Kidney (tissue), 13 donors: ENCODE measurements at regions not wholly inside any gene's neighbourhood (a gene's known extent, or its start where the extent isn't known, plus 50 kb on each side); places are given as distances from the start of the nearest gene placed in this dataset.

Experiments
- DNase-seq, 5 donors: peaks; one replicate each; pipeline ENCODE4 v3.0.0-alpha.2; 2013 to 2020
- FAIRE-seq: peaks from 2 replicates; lab custom pipeline; 2012; peaks lifted over from hg19 to GRCh38; lab: Jason Lieb, UNC
- H3K27ac ChIP-seq, 2 donors: one replicate each; pipeline ENCODE4 v1.7.0; 2013; ENCODE audit warnings: low read depth in 2 of 2, low read length in 2 of 2, inconsistent platforms in 1 of 2
- H3K27me3 ChIP-seq: one replicate; pipeline ENCODE4 v1.7.1; 2013; ENCODE audit warnings: low read length, inconsistent platforms; ENCODE audit not compliant: control insufficient read depth, insufficient read depth
- H3K36me3 ChIP-seq, 3 donors: one replicate each; pipeline versions ENCODE4 v1.7.0 to v1.7.1; 2013; ENCODE audit warnings: low read length in 3 of 3, control low read depth in 1 of 3, inconsistent platforms in 1 of 3; ENCODE audit not compliant: insufficient read depth in 3 of 3, control insufficient read depth in 2 of 3
- H3K4me1 ChIP-seq, 3 donors: one replicate each; pipeline versions ENCODE4 v1.7.0 to v1.7.1; 2013; ENCODE audit warnings: low read length in 3 of 3, inconsistent platforms in 1 of 3, low read depth in 1 of 3; ENCODE audit not compliant: control insufficient read depth in 2 of 3, insufficient read depth in 2 of 3
- H3K4me3 ChIP-seq, 3 donors: one replicate each; pipeline versions ENCODE4 v1.7.0 to v1.8.1; 2013; ENCODE audit warnings: low read length in 3 of 3, control low read depth in 1 of 3, inconsistent platforms in 1 of 3
- H3K9ac ChIP-seq, 3 donors: one replicate each; pipeline versions ENCODE4 v1.7.0 to v1.7.1; 2013; ENCODE audit warnings: low read length in 3 of 3, control low read depth in 1 of 3, inconsistent platforms in 1 of 3
- H3K9me3 ChIP-seq, 3 donors: one replicate each; pipeline versions ENCODE4 v1.7.0 to v1.7.1; 2013; ENCODE audit warnings: low read length in 3 of 3, control low read depth in 1 of 3, inconsistent platforms in 1 of 3; ENCODE audit not compliant: control insufficient read depth in 2 of 3, insufficient read depth in 1 of 3
- intact Hi-C: fragments of 100-400 bp; cut with DNase I; formaldehyde crosslinking; loops from one replicate; pipeline ENCODE4 v1.11.1; 2022
- TF ChIP-seq, protein P1 (sequence below): IDR thresholded peaks from 3 replicates; pipeline ENCODE4 v1.5.1; 2012; ENCODE audit warnings: mild to moderate bottlenecking, moderate library complexity, borderline replicate concordance; ENCODE audit not compliant: insufficient read depth; ENCODE audit errors: extremely low read depth
- donor health status: control.
- donor health status: control.
- donor health status: control.
- donor health status: control.
- donor health status: control.
- donor health status: DM: yes; HTN: yes; CAD: no.
- donor health status: Normal renal cell carcinoma (clear cell type).

- Histone ChIP-seq H3K9ac (no peak overlapping the region), H3K4me1 (no peaks in the 10 kb centered on the region), H3K36me3 (no peaks in the 10 kb centered on the region), H3K4me3 (no peak overlapping the region), H3K27me3 (no peaks in the 10 kb centered on the region), H3K27ac (no peak overlapping the region), H3K9me3 (peaks cover 0 to 2% (median 0%) of the 10 kb centered on the region in 3 donors)
- FAIRE-seq (no peak), DNase-seq (peak in 1 of 5 donors; percentile 55)
- intact Hi-C loops, result no loop called here
- TF ChIP-seq, protein P1, sequence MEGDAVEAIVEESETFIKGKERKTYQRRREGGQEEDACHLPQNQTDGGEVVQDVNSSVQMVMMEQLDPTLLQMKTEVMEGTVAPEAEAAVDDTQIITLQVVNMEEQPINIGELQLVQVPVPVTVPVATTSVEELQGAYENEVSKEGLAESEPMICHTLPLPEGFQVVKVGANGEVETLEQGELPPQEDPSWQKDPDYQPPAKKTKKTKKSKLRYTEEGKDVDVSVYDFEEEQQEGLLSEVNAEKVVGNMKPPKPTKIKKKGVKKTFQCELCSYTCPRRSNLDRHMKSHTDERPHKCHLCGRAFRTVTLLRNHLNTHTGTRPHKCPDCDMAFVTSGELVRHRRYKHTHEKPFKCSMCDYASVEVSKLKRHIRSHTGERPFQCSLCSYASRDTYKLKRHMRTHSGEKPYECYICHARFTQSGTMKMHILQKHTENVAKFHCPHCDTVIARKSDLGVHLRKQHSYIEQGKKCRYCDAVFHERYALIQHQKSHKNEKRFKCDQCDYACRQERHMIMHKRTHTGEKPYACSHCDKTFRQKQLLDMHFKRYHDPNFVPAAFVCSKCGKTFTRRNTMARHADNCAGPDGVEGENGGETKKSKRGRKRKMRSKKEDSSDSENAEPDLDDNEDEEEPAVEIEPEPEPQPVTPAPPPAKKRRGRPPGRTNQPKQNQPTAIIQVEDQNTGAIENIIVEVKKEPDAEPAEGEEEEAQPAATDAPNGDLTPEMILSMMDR, result no peak
These were observed 477.8 kb downstream of the BRD1 start for GRCh38 chr22:49349841-49350381.

DNA sequence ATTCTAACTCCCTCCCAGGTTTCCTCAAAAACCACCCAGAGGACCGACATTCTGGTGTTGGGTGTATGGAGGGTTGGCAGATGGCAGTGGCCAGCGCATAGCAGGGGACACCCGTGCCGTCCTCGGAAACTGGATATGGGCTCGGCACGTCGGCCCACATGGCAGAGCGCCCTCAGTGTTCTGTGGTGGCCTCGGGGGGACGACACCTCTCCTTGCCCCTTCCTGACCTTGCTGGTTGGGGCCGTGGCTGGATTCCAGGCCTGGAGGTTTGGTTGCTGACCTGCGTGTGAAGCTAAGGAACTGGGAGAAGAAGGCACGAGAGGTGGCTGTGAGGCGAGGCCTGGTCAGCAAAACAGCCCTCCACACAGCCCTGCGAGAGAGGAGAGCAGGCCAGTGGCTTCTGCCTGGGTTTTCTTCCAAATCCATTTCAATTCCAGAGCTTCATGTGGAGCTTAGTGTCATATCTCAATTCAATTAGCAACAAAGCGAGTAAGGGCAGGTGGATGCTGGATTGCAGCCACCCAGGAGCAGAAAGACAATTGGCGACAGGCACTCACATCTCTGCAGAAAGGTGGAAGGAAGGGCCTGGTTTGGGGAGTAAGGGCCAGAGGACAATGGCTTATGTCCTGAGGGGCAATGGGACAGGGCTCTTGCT, 478.4 kb downstream of the BRD1 start:
- no peaks in the 10 kb centered on the region for H3K4me1 ChIP-seq
- no peak overlapping the region for H3K9ac ChIP-seq
- TF ChIP-seq, protein P1, result no peak
- H3K9me3 ChIP-seq, result peaks cover 0 to 2% (median 0%) of the 10 kb centered on the region in 3 donors
- no peak overlapping the region for H3K27ac ChIP-seq
- H3K36me3 ChIP-seq, result no peaks in the 10 kb centered on the region
- no peaks in the 10 kb centered on the region for H3K27me3 ChIP-seq
- H3K4me3 ChIP-seq, result no peak overlapping the region
- intact Hi-C loops, result no loop called here
- DNase-seq (peak in 1 of 5 donors; percentile 47), FAIRE-seq (no peak)

DNA sequence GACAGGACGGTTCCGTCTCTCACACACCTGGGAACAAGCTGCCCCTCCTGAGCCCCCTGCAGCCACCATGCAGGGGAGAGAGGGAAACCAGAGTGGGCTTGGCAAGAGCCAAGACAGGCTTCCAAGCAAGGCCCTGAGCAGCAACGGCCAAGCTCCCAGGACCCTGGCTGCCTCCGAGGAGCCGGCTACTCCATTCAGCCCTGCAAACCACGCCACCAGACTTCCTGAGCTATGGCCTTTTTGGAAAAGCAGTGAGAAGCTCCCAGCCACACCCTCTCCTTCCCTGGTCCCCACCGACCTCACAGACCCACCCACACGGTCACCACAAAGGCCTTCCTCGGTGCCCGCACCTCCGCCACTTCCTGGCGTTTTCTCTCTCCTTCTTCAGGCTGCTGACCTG, 479.0 kb downstream of the BRD1 start:
- FAIRE-seq, result no peak

More for the DNA sequence above, 479.0 kb downstream of the BRD1 start:
- Histone ChIP-seq H3K4me1 (no peaks in the 10 kb centered on the region), H3K36me3 (no peaks in the 10 kb centered on the region), H3K4me3 (no peak overlapping the region), H3K9me3 (peaks cover 0 to 2% (median 0%) of the 10 kb centered on the region in 3 donors), H3K27me3 (no peaks in the 10 kb centered on the region), H3K27ac (no peak overlapping the region), H3K9ac (no peak overlapping the region)
- intact Hi-C loops, result no loop called here
- TF ChIP-seq, protein P1, result no peak
- DNase-seq, result peak in 1 of 5 donors; percentile 34
